ENCODE measurements at regions not wholly inside any gene's neighbourhood (a gene's known extent, or its start where the extent isn't known, plus 50 kb on each side); places are given as distances from the start of the nearest gene placed in this dataset.

- TF ChIP-seq, protein P1, sequence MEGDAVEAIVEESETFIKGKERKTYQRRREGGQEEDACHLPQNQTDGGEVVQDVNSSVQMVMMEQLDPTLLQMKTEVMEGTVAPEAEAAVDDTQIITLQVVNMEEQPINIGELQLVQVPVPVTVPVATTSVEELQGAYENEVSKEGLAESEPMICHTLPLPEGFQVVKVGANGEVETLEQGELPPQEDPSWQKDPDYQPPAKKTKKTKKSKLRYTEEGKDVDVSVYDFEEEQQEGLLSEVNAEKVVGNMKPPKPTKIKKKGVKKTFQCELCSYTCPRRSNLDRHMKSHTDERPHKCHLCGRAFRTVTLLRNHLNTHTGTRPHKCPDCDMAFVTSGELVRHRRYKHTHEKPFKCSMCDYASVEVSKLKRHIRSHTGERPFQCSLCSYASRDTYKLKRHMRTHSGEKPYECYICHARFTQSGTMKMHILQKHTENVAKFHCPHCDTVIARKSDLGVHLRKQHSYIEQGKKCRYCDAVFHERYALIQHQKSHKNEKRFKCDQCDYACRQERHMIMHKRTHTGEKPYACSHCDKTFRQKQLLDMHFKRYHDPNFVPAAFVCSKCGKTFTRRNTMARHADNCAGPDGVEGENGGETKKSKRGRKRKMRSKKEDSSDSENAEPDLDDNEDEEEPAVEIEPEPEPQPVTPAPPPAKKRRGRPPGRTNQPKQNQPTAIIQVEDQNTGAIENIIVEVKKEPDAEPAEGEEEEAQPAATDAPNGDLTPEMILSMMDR (IDR thresholded peaks at IDR 0.05) = no peak
- no peak overlapping the region for H3K4me2 ChIP-seq (ENCODE audit: low read length)
These were observed 104.1 kb downstream of the ZFP64 start for GRCh38 chr20:52087471-52087870.

GRCh38 chr20:52086878-52087277, 104.7 kb downstream of the ZFP64 start:
- H3K9ac ChIP-seq = no peak overlapping the region
- H3K4me3 ChIP-seq (ENCODE audit: low read depth, low read length) = no peak overlapping the region
- H3K36me3 ChIP-seq (ENCODE audit: control insufficient read depth, insufficient read depth, low read length) = no peaks in the 10 kb centered on the region
- TF ChIP-seq, protein P1 (IDR thresholded peaks at IDR 0.05) = no peak
- no peak overlapping the region for H3K27ac ChIP-seq
- no peak overlapping the region for H3K4me2 ChIP-seq (ENCODE audit: low read length)
- H3K9me3 ChIP-seq (ENCODE audit: control insufficient read depth, low read length) = no peaks in the 10 kb centered on the region
- H3K4me1 ChIP-seq = no peaks in the 10 kb centered on the region
- no peak overlapping the region for H2AFZ ChIP-seq
- H3K79me2 ChIP-seq = no peaks in the 10 kb centered on the region
- H3K27me3 ChIP-seq (ENCODE audit: control insufficient read depth, insufficient read depth, low read length) = no peaks in the 10 kb centered on the region

More at GRCh38 chr20:52087471-52087870, 104.1 kb downstream of the ZFP64 start:
- Histone ChIP-seq H3K4me1 (no peaks in the 10 kb centered on the region), H3K9ac (no peak overlapping the region), H3K36me3 (ENCODE audit: control insufficient read depth, insufficient read depth, low read length) (no peaks in the 10 kb centered on the region), H2AFZ (no peak overlapping the region), H3K79me2 (no peaks in the 10 kb centered on the region), H3K27me3 (ENCODE audit: control insufficient read depth, insufficient read depth, low read length) (no peaks in the 10 kb centered on the region), H3K4me3 (ENCODE audit: low read depth, low read length) (no peak overlapping the region), H3K27ac (no peak overlapping the region), H3K9me3 (ENCODE audit: control insufficient read depth, low read length) (no peaks in the 10 kb centered on the region)

GRCh38 chr20:52084727-52085126, 106.9 kb downstream of the ZFP64 start:
- no peaks in the 10 kb centered on the region for H3K9me3 ChIP-seq (ENCODE audit: control insufficient read depth, low read length)
- H3K27me3 ChIP-seq (ENCODE audit: control insufficient read depth, insufficient read depth, low read length) = no peaks in the 10 kb centered on the region
- TF ChIP-seq, protein P1 (IDR thresholded peaks at IDR 0.05) = no peak
- H3K4me2 ChIP-seq (ENCODE audit: low read length) = no peak overlapping the region
- H3K79me2 ChIP-seq = no peaks in the 10 kb centered on the region
- H3K4me1 ChIP-seq = no peaks in the 10 kb centered on the region
- no peak overlapping the region for H3K9ac ChIP-seq
- no peak overlapping the region for H3K4me3 ChIP-seq (ENCODE audit: low read depth, low read length)
- H3K27ac ChIP-seq = no peak overlapping the region
- H2AFZ ChIP-seq = no peak overlapping the region
- no peaks in the 10 kb centered on the region for H3K36me3 ChIP-seq (ENCODE audit: control insufficient read depth, insufficient read depth, low read length)

DNA sequence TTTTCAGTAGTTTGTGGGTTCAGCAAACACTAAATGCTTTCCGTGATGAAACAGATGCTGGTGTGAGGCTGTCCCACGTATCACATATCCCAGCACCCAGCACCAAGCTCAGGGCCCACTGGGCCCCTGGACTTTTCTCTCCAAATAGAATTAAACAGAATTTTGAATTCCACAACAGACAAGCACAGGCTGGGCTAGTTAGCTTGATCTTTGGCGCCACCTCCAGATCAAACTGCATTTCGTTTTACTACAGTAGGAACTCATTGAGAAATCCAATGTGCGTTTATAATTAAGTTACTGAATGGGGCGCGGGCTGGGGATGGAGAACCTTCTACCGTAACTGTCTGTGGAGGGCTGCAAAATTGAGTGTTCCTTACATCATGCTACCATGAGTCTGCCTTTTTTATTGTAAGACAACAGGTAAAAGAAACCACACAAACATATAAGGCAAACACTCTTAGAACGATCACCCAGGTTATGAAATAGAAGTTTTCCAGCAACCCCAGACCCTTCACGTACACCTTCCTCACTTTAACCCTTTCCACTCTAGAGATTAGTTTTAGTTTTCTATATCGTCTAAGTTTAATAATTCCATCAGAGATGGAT, 107.8 kb downstream of the ZFP64 start:
- TF ChIP-seq, protein P1 (IDR thresholded peaks at IDR 0.05) = peak; percentile 43
- no peaks in the 10 kb centered on the region for H3K9me3 ChIP-seq (ENCODE audit: control insufficient read depth, low read length)
- no peaks in the 10 kb centered on the region for H3K79me2 ChIP-seq
- no peak overlapping the region for H3K4me3 ChIP-seq (ENCODE audit: low read depth, low read length)
- no peaks in the 10 kb centered on the region for H3K4me1 ChIP-seq
- no peaks in the 10 kb centered on the region for H3K36me3 ChIP-seq (ENCODE audit: control insufficient read depth, insufficient read depth, low read length)
- H3K9ac ChIP-seq = no peak overlapping the region
- H3K4me2 ChIP-seq (ENCODE audit: low read length) = no peak overlapping the region
- H3K27me3 ChIP-seq (ENCODE audit: control insufficient read depth, insufficient read depth, low read length) = no peaks in the 10 kb centered on the region
- no peak overlapping the region for H2AFZ ChIP-seq
- H3K27ac ChIP-seq = no peak overlapping the region

DNA sequence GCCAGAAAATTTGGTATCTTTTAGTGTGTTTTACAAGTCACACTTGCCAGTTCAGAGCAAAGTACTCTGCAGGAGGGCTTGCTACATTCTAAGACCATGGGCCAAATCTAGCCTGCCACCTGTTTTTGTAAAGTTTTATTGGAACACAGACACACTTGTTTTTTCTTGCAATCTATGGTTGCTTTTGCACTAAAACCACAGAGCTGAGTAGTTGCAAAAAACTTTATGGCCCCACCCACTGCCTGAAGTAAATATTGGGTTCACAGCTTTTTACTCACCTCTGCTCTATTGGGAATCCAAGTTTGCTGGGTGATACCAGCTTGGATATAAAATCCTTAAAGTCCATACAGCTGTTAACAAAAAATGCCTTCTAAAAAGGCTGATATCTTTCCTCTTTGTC, 109.0 kb downstream of the ZFP64 start:
- no peak overlapping the region for H3K27ac ChIP-seq
- no peaks in the 10 kb centered on the region for H3K27me3 ChIP-seq (ENCODE audit: control insufficient read depth, insufficient read depth, low read length)
- no peaks in the 10 kb centered on the region for H3K36me3 ChIP-seq (ENCODE audit: control insufficient read depth, insufficient read depth, low read length)
- H3K9ac ChIP-seq = no peak overlapping the region
- no peak overlapping the region for H3K4me3 ChIP-seq (ENCODE audit: low read depth, low read length)
- H3K4me1 ChIP-seq = no peaks in the 10 kb centered on the region
- TF ChIP-seq, protein P1 (IDR thresholded peaks at IDR 0.05) = no peak
- H3K4me2 ChIP-seq (ENCODE audit: low read length) = no peak overlapping the region
- H3K79me2 ChIP-seq = no peaks in the 10 kb centered on the region
- no peaks in the 10 kb centered on the region for H3K9me3 ChIP-seq (ENCODE audit: control insufficient read depth, low read length)
- H2AFZ ChIP-seq = no peak overlapping the region
